MM.1S (cell line): ENCODE measurements at regions not wholly inside any gene's neighbourhood (a gene's known extent, or its start where the extent isn't known, plus 50 kb on each side); places are given as distances from the start of the nearest gene placed in this dataset.

Experiments
- CTCF ChIP-seq: fragments of 300-600 bp; sonication (generic); IDR thresholded peaks from 2 replicates; pipeline ENCODE4 v1.5.1; 2016; ENCODE audit warnings: antibody characterized with exemption, low read length, mixed read lengths
- EZH2 ChIP-seq: fragments of 300-600 bp; sonication (generic); optimal IDR thresholded peaks from 2 replicates; pipeline ENCODE3; 2017; ENCODE audit warnings: low read depth, mild to moderate bottlenecking, antibody characterized with exemption, low read length, mixed read lengths
- EZH2phosphoT487 ChIP-seq: fragments of 300-600 bp; sonication (generic); IDR thresholded peaks from 2 replicates; pipeline ENCODE4 v1.6.1; 2018; ENCODE audit warnings: antibody characterized with exemption, low read length

GRCh38 chr2:228503731-228504130 lies 322.2 kb upstream of the SPHKAP start:
- no peak for TF ChIP-seq EZH2
- no peak for TF ChIP-seq CTCF
- TF ChIP-seq EZH2phosphoT487: no peak
